ENCODE measurements at regions not wholly inside any gene's neighbourhood (a gene's known extent, or its start where the extent isn't known, plus 50 kb on each side); places are given as distances from the start of the nearest gene placed in this dataset.

- no peak for DNase-seq
Measured at GRCh38 chr2:122132147-122132691, 376.8 kb downstream of the TSN start.

- no peak for DNase-seq
Measured at GRCh38 chr2:122135021-122135937, 379.8 kb downstream of the TSN start.

DNA sequence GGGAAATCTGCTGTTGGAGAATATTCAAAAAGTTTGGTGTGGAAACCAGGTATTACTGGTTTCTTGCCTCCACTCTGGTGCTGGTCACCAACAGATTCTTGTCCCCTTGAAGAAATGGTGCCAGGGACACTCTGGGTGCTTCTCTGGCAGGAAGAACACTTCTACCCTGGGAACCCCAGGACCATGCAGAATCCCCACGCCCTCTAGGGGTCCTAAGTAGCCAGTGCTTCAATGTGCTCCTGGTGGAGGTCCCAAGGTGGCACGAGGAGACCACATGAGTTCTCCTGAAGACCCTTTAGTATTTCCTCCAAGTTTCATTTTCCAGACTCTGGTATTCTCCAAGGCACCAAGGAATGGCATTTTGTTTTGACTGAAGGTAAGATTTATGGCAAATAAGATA is 380.6 kb downstream of the TSN start:
- DNase-seq: no peak

- DNase-seq: no peak
Measured at GRCh38 chr2:122138561-122138960, 383.1 kb downstream of the TSN start.

GRCh38 chr2:122139739-122140420 is 384.4 kb downstream of the TSN start:
- no peak for DNase-seq

GRCh38 chr2:122144884-122145283 is 389.4 kb downstream of the TSN start:
- no peak for DNase-seq

- DNase-seq: peak; percentile 69
Measured at GRCh38 chr2:122145856-122146255, 390.4 kb downstream of the TSN start.

GRCh38 chr2:122148128-122148767 is 392.8 kb downstream of the TSN start:
- DNase-seq: no peak

DNA sequence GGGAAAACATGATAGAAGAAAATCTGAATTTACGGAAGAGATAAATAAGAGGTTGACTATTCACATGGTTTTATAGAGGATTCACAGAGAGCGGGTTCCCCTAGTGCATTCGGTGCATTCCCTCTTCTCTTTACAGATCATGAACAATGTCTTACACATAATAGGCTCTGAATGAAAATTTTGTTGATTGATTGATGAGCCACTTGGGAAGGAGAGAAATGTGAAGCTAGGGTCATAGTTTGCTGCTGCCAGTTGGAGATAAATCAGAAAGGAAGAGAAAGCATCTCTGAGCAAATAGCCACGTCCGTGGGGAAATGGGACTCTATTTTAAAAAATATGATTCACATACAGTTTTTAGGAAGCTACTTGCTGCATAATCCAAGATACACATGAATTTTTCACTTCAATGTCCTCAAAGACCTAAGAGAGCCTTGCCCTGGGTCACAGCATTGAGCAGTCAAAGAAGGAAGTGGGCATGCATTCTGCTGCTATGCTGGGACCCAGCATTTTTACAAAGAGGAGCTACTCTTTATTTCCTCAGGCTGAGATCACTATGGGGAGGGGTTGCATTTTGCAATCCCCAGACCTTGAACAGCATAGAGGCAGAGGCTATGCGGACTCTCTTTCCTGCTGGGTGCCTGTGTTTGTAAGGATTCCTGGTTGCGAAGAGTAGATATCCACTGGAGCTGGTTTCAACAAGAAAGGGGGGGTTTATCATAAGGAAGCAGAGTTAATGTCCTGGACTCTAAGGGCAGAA is 395.3 kb downstream of the TSN start:
- DNase-seq: no peak

- no peak for DNase-seq
Measured at GRCh38 chr2:122152571-122152970, 397.1 kb downstream of the TSN start.

- DNase-seq: no peak
Measured at GRCh38 chr2:122156176-122156890, 400.9 kb downstream of the TSN start.

GRCh38 chr2:122157158-122157557 is 401.7 kb downstream of the TSN start:
- no peak for DNase-seq

GRCh38 chr2:122163617-122164016 is 408.2 kb downstream of the TSN start:
- no peak for DNase-seq

DNA sequence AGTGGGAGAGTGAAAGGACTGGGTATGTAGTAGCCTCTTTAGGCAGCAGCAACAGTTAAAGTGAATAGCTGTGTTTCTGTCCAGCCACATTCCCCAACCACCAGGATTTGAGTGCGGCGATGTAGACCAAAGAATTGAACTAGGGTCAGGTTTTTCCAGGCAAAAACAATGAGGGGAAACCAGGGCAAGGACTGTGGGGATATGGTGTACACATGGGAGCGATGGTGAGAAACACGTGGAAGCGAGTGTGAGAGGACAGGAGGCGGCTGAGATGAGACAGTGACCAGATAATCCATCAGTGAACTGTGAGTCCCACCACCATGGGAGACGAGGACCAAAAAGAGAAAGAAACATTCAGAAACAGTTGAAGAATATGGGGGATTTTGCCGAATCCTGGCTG is 409.5 kb downstream of the TSN start:
- DNase-seq: no peak

GRCh38 chr2:122166820-122167219 is 411.4 kb downstream of the TSN start:
- no peak for DNase-seq

- no peak for DNase-seq
Measured at GRCh38 chr2:122167515-122167914, 412.1 kb downstream of the TSN start.

DNA sequence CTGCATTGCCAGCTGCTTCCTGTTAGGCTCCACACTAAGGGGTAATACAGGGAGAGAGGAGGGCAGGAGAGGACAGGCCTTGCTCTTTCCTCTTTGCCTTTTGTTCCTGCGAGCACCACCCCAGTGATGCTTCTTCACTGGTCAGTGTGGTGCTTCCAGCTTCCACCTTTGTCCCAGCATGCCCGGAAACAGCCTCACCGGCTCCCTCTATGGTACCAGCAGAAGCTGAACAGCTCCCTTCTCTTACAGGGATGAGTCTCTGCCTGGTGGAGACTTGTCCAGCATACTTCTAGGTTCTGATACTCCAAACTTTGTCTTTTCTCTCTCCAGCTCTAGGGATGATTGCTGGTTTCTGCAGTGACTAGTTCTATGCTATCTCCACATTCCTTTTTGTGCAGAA is 413.3 kb downstream of the TSN start:
- no peak for DNase-seq

DNA sequence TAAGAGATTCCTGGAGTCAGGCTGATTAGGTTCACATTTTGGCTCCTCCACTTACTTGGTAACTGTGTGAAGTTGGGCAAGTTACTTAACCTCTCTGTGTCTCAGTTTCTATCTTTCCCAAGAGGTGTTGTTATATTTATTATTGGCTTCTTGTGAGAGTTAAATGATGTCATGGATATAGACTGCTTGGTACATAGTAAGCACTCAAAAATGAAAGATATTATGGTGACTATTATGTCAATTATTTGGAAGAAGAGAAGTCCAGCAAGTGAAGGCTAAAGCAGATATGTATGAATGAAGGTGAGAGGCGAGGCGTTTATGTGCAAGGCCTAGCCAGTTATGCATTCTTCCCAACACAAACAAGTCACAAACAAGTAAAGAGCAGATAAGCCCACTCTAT is 417.4 kb downstream of the TSN start:
- DNase-seq: no peak

DNA sequence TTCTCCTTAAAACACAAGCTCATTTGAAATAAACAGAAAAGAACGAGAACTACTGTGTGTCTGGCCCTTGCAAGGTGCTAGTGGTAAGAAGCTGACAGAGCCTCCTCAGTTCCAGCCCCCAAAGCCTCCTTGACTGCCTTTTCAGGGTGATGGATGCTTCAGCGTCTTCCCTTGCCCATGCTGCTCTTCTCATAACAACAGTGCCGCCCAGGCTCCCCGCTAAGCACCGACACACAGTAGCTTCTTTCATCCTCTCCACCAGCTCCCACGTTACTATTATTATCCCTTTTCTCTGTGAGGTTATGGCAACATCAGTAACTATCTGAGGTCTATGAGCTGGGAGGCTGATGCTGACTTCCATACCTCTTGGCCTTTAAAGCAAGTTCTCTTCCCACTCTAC is 418.6 kb downstream of the TSN start:
- no peak for DNase-seq

- no peak for DNase-seq
Measured at GRCh38 chr2:122179492-122180165, 424.2 kb downstream of the TSN start.

- DNase-seq: no peak
Measured at GRCh38 chr2:122180972-122181371, 425.5 kb downstream of the TSN start.
